Activated CD4-positive, alpha-beta T cell treated with anti-CD3 and anti-CD28 coated beads, Interleukin-2, amount 10 ng/mL, durations not matched to agents 7 days and 5 days (primary cell): ENCODE measurements at regions not wholly inside any gene's neighbourhood (a gene's known extent, or its start where the extent isn't known, plus 50 kb on each side); places are given as distances from the start of the nearest gene placed in this dataset.
A peak's percentile ranks its signal among the peaks of the same experiment; 100 is the strongest.

Experiments used
- CTCF ChIA-PET: fragments of 350-600 bp; sonication (Branson Sonifier 250); formaldehyde crosslinking; loops from one replicate; lab custom pipeline; 2021; ENCODE audit warnings: antibody characterized with exemption; lab: Charles Lee
- POLR2A ChIA-PET: fragments of 350-600 bp; sonication (Branson Sonifier 250); formaldehyde crosslinking; loops from one replicate; lab custom pipeline; 2021; ENCODE audit warnings: antibody characterized with exemption; lab: Charles Lee
- DNase-seq: peaks from one replicate; pipeline ENCODE4 v3.0.0-alpha.2; 2020
- H3K27ac Mint-ChIP-seq: one replicate; pipeline ENCODE4 v1.8.0; 2021; ENCODE audit warnings: mild to moderate bottlenecking, moderate library complexity, mixed read lengths
- H3K27me3 Mint-ChIP-seq: one replicate; pipeline ENCODE4 v1.8.0; 2021; ENCODE audit warnings: mixed read lengths
- H3K36me3 Mint-ChIP-seq: one replicate; pipeline ENCODE4 v1.8.0; 2021; ENCODE audit warnings: low read depth, mixed read lengths
- H3K4me1 Mint-ChIP-seq: one replicate; pipeline ENCODE4 v1.8.0; 2021; ENCODE audit warnings: mixed read lengths
- H3K4me3 Mint-ChIP-seq: one replicate; pipeline ENCODE4 v1.8.0; 2021; ENCODE audit warnings: mild to moderate bottlenecking, moderate library complexity, mixed read lengths
- H3K9me3 Mint-ChIP-seq: one replicate; pipeline ENCODE4 v1.8.0; 2021; ENCODE audit warnings: mixed read lengths

GRCh38 chr7:21261627-21262594, 166.0 kb upstream of the SP4 start:
- Mint-ChIP-seq H3K9me3 (peaks cover 5% of the 10 kb centered on the region), H3K27ac (peak overlapping the region; percentile 32)
- CTCF ChIA-PET, result interaction anchor here (0.6 to 1.6 kb wide), 5 partner anchors 11 to 300 kb away, joined by 3 to 4 read pairs (median 3); no protein-coding TSS in a partner anchor

GRCh38 chr7:21269021-21269420, 158.9 kb upstream of the SP4 start:
- Mint-ChIP-seq H3K4me1 (no peaks in the 10 kb centered on the region), H3K27ac (no peak overlapping the region), H3K36me3 (no peaks in the 10 kb centered on the region), H3K4me3 (no peak overlapping the region), H3K9me3 (peaks cover 6% of the 10 kb centered on the region), H3K27me3 (no peaks in the 10 kb centered on the region)
- CTCF ChIA-PET, result interaction anchor here (1.1 to 1.7 kb wide), 2 partner anchors 12 to 18 kb away, joined by 3 to 5 read pairs; no protein-coding TSS in a partner anchor
- POLR2A ChIA-PET, result no interaction called here
- DNase-seq, result no peak

More at GRCh38 chr7:21261627-21262594, 166.0 kb upstream of the SP4 start:
- peaks cover 13% of the 10 kb centered on the region for H3K4me1 Mint-ChIP-seq
- H3K27me3 Mint-ChIP-seq, result peaks cover 9% of the 10 kb centered on the region
- peaks cover 2% of the 10 kb centered on the region for H3K36me3 Mint-ChIP-seq
- POLR2A ChIA-PET, result interaction anchor here (0.6 kb wide), 1 partner anchor 263 kb away, joined by 3 read pairs; no protein-coding TSS in a partner anchor
- H3K4me3 Mint-ChIP-seq, result no peak overlapping the region
- peak; percentile 63 for DNase-seq

- peaks cover 12% of the 10 kb centered on the region for H3K9me3 Mint-ChIP-seq
- H3K27me3 Mint-ChIP-seq, result peaks cover 2% of the 10 kb centered on the region
- peaks cover 11% of the 10 kb centered on the region for H3K4me1 Mint-ChIP-seq
- ChIA-PET POLR2A (no interaction called here), CTCF (no interaction called here)
- no peak overlapping the region for H3K27ac Mint-ChIP-seq
- DNase-seq, result no peak
- no peak overlapping the region for H3K4me3 Mint-ChIP-seq
- H3K36me3 Mint-ChIP-seq, result peaks cover 10% of the 10 kb centered on the region
Measured at GRCh38 chr7:21276471-21277035, 151.3 kb upstream of the SP4 start.

DNA sequence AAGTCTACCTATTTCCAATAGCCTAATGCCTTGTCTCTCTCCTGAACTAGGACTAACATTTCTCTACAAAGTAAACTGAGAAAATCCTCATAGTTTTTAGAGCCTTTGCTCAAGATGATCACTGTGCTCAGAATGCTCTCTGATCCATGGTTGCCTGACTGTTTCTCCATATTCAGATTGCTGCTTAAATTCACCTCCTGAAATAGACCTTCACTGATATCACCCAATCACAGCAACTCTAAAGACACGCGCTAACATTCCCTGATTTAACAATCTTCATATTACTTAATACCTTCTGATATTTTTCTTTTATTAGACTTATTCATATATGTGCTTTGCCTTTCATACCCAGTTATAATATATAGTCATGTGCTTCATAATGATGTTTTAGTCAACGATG, 148.9 kb upstream of the SP4 start:
- Mint-ChIP-seq H3K9me3 (peaks cover 19% of the 10 kb centered on the region), H3K4me1 (peaks cover 12% of the 10 kb centered on the region), H3K27ac (no peak overlapping the region), H3K4me3 (no peak overlapping the region), H3K27me3 (peaks cover 2% of the 10 kb centered on the region), H3K36me3 (peaks cover 12% of the 10 kb centered on the region)
- DNase-seq, result no peak
- CTCF ChIA-PET, result no interaction called here
- POLR2A ChIA-PET, result no interaction called here

- ChIA-PET CTCF (interaction anchor here (1.2 to 1.7 kb wide), 4 partner anchors 9 to 189 kb away, joined by 3 to 5 read pairs (median 3); no protein-coding TSS in a partner anchor), POLR2A (no interaction called here)
- peaks cover 12% of the 10 kb centered on the region for H3K4me1 Mint-ChIP-seq
- no peak for DNase-seq
- H3K27ac Mint-ChIP-seq, result no peak overlapping the region
- H3K9me3 Mint-ChIP-seq, result peaks cover 23% of the 10 kb centered on the region
- peaks cover 12% of the 10 kb centered on the region for H3K36me3 Mint-ChIP-seq
- H3K4me3 Mint-ChIP-seq, result no peak overlapping the region
- H3K27me3 Mint-ChIP-seq, result no peaks in the 10 kb centered on the region
Measured at GRCh38 chr7:21281193-21281592, 146.7 kb upstream of the SP4 start.

DNA sequence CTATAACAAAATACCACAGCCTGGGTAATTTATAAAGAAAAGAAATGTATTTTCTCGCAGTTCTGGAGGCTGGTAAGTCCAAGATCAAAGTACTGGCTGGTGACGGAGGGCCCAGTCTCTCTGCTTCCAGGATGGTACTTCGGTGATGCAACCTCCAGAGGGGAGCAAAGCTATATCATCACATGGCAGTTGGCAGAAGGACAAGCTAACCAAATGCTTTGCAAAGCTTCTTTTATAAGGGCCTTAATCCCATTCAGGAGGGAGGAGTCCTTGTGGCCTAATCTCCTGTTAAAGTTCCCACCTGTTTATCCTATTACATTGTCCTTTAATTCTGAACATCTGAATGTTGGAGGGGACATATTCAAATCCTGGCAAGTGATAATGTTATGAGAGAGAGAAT, 134.1 kb upstream of the SP4 start:
- ChIA-PET POLR2A (no interaction called here), CTCF (no interaction called here)
- H3K36me3 Mint-ChIP-seq, result no peaks in the 10 kb centered on the region
- H3K4me1 Mint-ChIP-seq, result no peaks in the 10 kb centered on the region
- no peaks in the 10 kb centered on the region for H3K27me3 Mint-ChIP-seq
- H3K27ac Mint-ChIP-seq, result no peak overlapping the region
- DNase-seq, result no peak
- no peaks in the 10 kb centered on the region for H3K9me3 Mint-ChIP-seq
- no peak overlapping the region for H3K4me3 Mint-ChIP-seq

DNA sequence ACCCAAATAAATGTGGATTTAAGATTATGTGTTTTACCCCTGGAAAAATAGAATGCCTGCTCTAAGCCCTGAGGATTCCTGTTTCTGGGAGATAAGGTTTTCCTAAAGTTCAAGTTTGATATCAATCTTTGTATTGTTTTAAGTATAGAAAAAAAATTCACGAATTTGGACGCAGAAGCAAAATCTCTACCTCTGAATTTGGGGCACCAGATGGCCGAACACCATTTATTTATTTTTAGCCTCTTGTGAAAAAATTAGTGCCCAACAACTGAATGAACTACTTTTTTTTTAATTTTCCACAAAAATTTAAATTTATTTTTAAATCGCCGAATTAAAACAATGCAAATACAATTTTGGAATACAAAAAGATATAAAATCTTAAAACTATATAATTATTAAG, 128.1 kb upstream of the SP4 start:
- Mint-ChIP-seq H3K27ac (no peak overlapping the region), H3K27me3 (no peaks in the 10 kb centered on the region), H3K9me3 (peaks cover 3% of the 10 kb centered on the region), H3K4me3 (no peak overlapping the region), H3K36me3 (no peaks in the 10 kb centered on the region), H3K4me1 (no peaks in the 10 kb centered on the region)
- CTCF ChIA-PET, result no interaction called here
- POLR2A ChIA-PET, result no interaction called here
- DNase-seq, result no peak

DNA sequence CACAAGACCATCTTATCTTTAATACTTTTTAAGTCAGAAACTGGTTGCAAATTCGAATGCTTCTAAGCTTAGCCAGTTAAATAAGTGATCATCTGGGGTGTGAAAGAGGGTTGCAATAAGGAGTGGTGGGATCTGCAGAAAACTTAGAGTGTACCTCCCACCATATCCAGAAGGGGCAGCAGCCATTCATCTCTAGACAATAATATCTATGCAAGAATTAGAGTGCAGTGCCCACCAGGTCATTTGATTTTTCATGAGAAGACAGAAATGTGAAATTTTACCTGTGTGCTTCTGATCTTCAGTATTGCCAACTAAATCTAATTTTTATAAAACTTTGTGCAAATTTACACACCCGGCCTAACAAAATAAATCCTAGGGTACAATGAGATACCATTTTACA, 127.2 kb upstream of the SP4 start:
- Mint-ChIP-seq H3K36me3 (no peaks in the 10 kb centered on the region), H3K4me1 (peaks cover 4% of the 10 kb centered on the region), H3K4me3 (no peak overlapping the region), H3K27ac (no peak overlapping the region), H3K27me3 (no peaks in the 10 kb centered on the region), H3K9me3 (peaks cover 3% of the 10 kb centered on the region)
- no peak for DNase-seq
- CTCF ChIA-PET, result interaction anchor here (0.7 kb wide), 1 partner anchor 12 kb away, joined by 3 read pairs; no protein-coding TSS in a partner anchor
- POLR2A ChIA-PET, result no interaction called here

DNA sequence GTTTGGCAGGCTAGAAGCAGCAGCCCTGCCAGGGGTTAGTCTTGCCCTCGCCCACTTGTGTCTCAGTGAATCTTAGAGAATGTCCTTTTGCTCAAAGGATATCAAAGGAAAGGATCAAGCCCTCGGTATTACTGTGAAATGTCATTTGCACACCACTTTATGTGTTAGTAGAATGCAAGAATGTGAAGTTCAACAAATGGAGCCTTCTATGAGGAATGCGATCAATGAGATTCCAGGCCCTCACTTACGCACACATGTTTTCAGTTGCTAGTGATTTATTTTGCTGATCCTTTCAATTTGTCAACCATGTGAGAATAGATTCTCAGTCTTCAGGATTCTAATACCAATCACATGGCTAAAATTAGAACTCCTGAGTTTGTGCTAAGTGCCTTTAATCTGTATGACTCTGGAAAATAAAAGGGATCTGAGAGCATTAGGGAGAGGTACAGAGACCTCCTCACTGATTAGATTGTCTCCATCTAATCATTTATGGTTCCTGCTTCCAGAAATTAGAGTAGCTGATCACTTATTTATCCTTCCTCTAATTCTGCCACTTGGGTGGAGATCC, 123.0 kb upstream of the SP4 start:
- ChIA-PET CTCF (interaction anchor here (0.6 kb wide), 1 partner anchor 111 kb away, joined by 3 read pairs; no protein-coding TSS in a partner anchor), POLR2A (no interaction called here)
- no peak for DNase-seq

GRCh38 chr7:21305455-21306235, 122.2 kb upstream of the SP4 start:
- Mint-ChIP-seq H3K36me3 (peaks cover 11% of the 10 kb centered on the region), H3K9me3 (peaks cover 20% of the 10 kb centered on the region), H3K27me3 (no peaks in the 10 kb centered on the region), H3K4me1 (peaks cover 13% of the 10 kb centered on the region), H3K27ac (no peak overlapping the region), H3K4me3 (no peak overlapping the region)
- POLR2A ChIA-PET, result no interaction called here
- no peak for DNase-seq
- CTCF ChIA-PET, result interaction anchor here (0.6 to 0.7 kb wide), 3 partner anchors 42 to 110 kb away, joined by 3 to 5 read pairs (median 3); no protein-coding TSS in a partner anchor

More for the DNA sequence above, 123.0 kb upstream of the SP4 start:
- Mint-ChIP-seq H3K27me3 (no peaks in the 10 kb centered on the region), H3K9me3 (peaks cover 18% of the 10 kb centered on the region), H3K4me3 (no peak overlapping the region), H3K4me1 (peaks cover 13% of the 10 kb centered on the region), H3K36me3 (peaks cover 11% of the 10 kb centered on the region), H3K27ac (no peak overlapping the region)

DNA sequence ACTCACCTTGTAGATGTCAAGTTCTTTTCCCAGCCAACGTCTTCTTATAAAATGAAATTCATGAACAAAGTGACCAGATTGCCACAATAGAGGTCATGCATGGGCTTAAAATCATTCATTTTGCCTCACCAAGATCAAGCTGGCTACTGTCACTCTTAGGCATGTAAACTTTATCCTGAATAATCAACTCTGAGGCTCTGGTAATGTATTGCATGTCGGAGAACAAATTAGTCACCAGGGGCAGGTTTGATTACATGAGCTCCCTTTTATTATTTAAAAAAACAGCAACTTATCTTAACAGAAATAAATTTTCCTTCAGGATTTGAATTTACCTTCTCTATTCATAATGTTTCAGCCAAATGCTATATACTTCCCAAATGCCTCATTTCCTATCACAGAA, 112.9 kb upstream of the SP4 start:
- Mint-ChIP-seq H3K27ac (no peak overlapping the region), H3K9me3 (peaks cover 22% of the 10 kb centered on the region), H3K27me3 (peaks cover 5% of the 10 kb centered on the region), H3K4me3 (no peak overlapping the region), H3K4me1 (peaks cover 8% of the 10 kb centered on the region), H3K36me3 (peaks cover 13% of the 10 kb centered on the region)
- CTCF ChIA-PET, result interaction anchor here (0.9 kb wide), 1 partner anchor 27 kb away, joined by 3 read pairs; no protein-coding TSS in a partner anchor
- POLR2A ChIA-PET, result no interaction called here
- no peak for DNase-seq
